GM12878 (cell line): ENCODE measurements at regions not wholly inside any gene's neighbourhood (a gene's known extent, or its start where the extent isn't known, plus 50 kb on each side); places are given as distances from the start of the nearest gene placed in this dataset.

Experiments
- ATAC-seq: fragments of 200-7000 bp; cut with Tn5 transposase; 3 replicates; pipeline ENCODE4 v1.9.1; 2020; ENCODE audit warnings: mild to moderate bottlenecking, moderate library complexity
- BruUV-seq: library from RNA; stranded (reverse); fragments of 400-500 nt; replicated peaks from 2 replicates; lab custom pipeline; 2021; lab: Mats Ljungman, UMichigan
- CTCF ChIA-PET: fragments of 300-600 bp; sonication (Branson Sonifier 250); formaldehyde crosslinking; extraction: SDS; loops from one replicate; lab custom pipeline; 2021; ENCODE audit warnings: inconsistent platforms; lab: Yijun Ruan, JAX
- POLR2A ChIA-PET: fragments of 350-600 bp; formaldehyde crosslinking; extraction: SDS; loops from one replicate; lab custom pipeline; 2021; ENCODE audit warnings: inconsistent platforms; lab: Charles Lee
- RAD21 ChIA-PET: fragments of 300-600 bp; sonication (Branson Sonifier 250); formaldehyde crosslinking; loops from one replicate; lab custom pipeline; 2023; ENCODE audit warnings: antibody characterized with exemption; ENCODE audit not compliant: unreplicated experiment; lab: Charles Lee
- SMC1A ChIA-PET: fragments of 300-600 bp; sonication (Branson Sonifier 250); formaldehyde crosslinking; loops from one replicate; lab custom pipeline; 2023; ENCODE audit not compliant: unreplicated experiment, uncharacterized antibody; lab: Charles Lee
- DNase-seq: peaks from one replicate; pipeline ENCODE4 v3.0.0-alpha.2; 2011; ENCODE audit warnings: low read depth, low spot score
- FAIRE-seq: peaks from 3 replicates; lab custom pipeline; 2011; peaks lifted over from hg19 to GRCh38; lab: Jason Lieb, UNC
- H2AFZ ChIP-seq: 2 replicates; pipeline ENCODE4 v1.6.0; 2011; ENCODE audit warnings: low read depth, low read length, control low read depth; ENCODE audit not compliant: control insufficient read depth
- H3K27ac ChIP-seq: 2 replicates; pipeline ENCODE4 v1.5.1; 2011; ENCODE audit warnings: control low read depth; ENCODE audit not compliant: control insufficient read depth, insufficient read depth
- H3K27me3 ChIP-seq, 2 experiments: replicated peaks in 1 of 2; 2 replicates each; pipeline versions ENCODE4 v1.6.0 to v1.6.1; 2011; ENCODE audit warnings: low read length in 1 of 2; ENCODE audit not compliant: control insufficient read depth in 2 of 2, insufficient read depth in 2 of 2
- H3K36me3 ChIP-seq, 2 experiments: 2 replicates each; pipeline ENCODE4 v1.5.1; 2011; ENCODE audit warnings: low read length in 1 of 2; ENCODE audit not compliant: control insufficient read depth in 2 of 2, insufficient read depth in 2 of 2
- H3K4me1 ChIP-seq: 2 replicates; pipeline ENCODE4 v1.6.1; 2011; ENCODE audit warnings: mild to moderate bottlenecking, low read length, moderate library complexity, mixed read lengths; ENCODE audit not compliant: control insufficient read depth, insufficient read depth
- H3K4me2 ChIP-seq: 2 replicates; pipeline ENCODE4 v1.6.0; 2011; ENCODE audit warnings: control low read depth; ENCODE audit not compliant: control insufficient read depth, insufficient read depth
- H3K4me3 ChIP-seq: fragments of 200-600 bp; sonication (generic); 2 replicates; pipeline ENCODE4 v1.5.1; 2016
- H3K79me2 ChIP-seq: 2 replicates; pipeline ENCODE4 v1.6.0; 2011; ENCODE audit warnings: low read length; ENCODE audit not compliant: control insufficient read depth, insufficient read depth
- H3K9ac ChIP-seq: 2 replicates; pipeline ENCODE4 v1.8.0; 2011; ENCODE audit warnings: low read length, control low read depth, mixed read lengths; ENCODE audit not compliant: control insufficient read depth, insufficient read depth
- H3K9me3 ChIP-seq: replicated peaks from 3 replicates; pipeline ENCODE4 v1.5.1; 2011; ENCODE audit warnings: mild to moderate bottlenecking, low read length; ENCODE audit not compliant: control insufficient read depth, insufficient read depth
- H4K20me1 ChIP-seq: 2 replicates; pipeline ENCODE4 v1.6.0; 2011; ENCODE audit not compliant: control insufficient read depth, insufficient read depth
- BHLHE40 ChIP-seq, 2 experiments: fragments of 450-650 bp in 1 of 2; IDR thresholded peaks; 2 replicates each; pipeline ENCODE4 v1.6.1; 2011 to 2017; ENCODE audit warnings: low read depth in 2 of 2, borderline replicate concordance in 1 of 2, improper control_type of control experiment in 1 of 2, low read length in 1 of 2, mild to moderate bottlenecking in 1 of 2
- BRCA1 ChIP-seq: IDR thresholded peaks from 2 replicates; pipeline ENCODE4 v1.6.1; 2011; ENCODE audit warnings: low read depth, low read length, improper control_type of control experiment
- CREM ChIP-seq: IDR thresholded peaks from 2 replicates; pipeline ENCODE4 v1.6.1; 2014; ENCODE audit warnings: antibody characterized with exemption, low read depth
- EP300 ChIP-seq, 2 experiments: fragments of 150-350 bp in 1 of 2; IDR thresholded peaks; 2 replicates each; pipeline ENCODE4 v1.6.1; 2011 to 2012; ENCODE audit warnings: low read depth in 2 of 2, low read length in 2 of 2, borderline replicate concordance in 1 of 2, improper control_type of control experiment in 1 of 2, inconsistent platforms in 1 of 2; ENCODE audit not compliant: control insufficient read depth in 1 of 2
- EZH2 ChIP-seq: IDR thresholded peaks from 2 replicates; pipeline ENCODE4 v1.6.1; 2012; ENCODE audit warnings: low read depth, mild to moderate bottlenecking, control low read depth, inconsistent platforms, low read length, borderline replicate concordance; ENCODE audit not compliant: control insufficient read depth
- GATAD2B ChIP-seq: fragments of 450-650 bp; conservative IDR thresholded peaks from 2 replicates; pipeline ENCODE4 v1.6.1; 2017; ENCODE audit warnings: low read depth, mild to moderate bottlenecking, moderate library complexity
- IKZF1 ChIP-seq: fragments of 450-650 bp; conservative IDR thresholded peaks from 2 replicates; pipeline ENCODE4 v1.6.1; 2017; ENCODE audit warnings: antibody characterized with exemption, mild to moderate bottlenecking
- NR2C2 ChIP-seq: IDR thresholded peaks from 2 replicates; pipeline ENCODE4 v1.6.1; 2011; ENCODE audit warnings: borderline replicate concordance, low read depth; ENCODE audit not compliant: control insufficient read depth, insufficient read length
- RFX5 ChIP-seq: IDR thresholded peaks from 2 replicates; pipeline ENCODE4 v1.6.1; 2011; ENCODE audit warnings: low read depth, low read length, improper control_type of control experiment
- SIN3A ChIP-seq: IDR thresholded peaks from 2 replicates; pipeline ENCODE4 v1.6.1; 2012; ENCODE audit warnings: low read depth, low read length, improper control_type of control experiment
- SKIL ChIP-seq: fragments of 450-650 bp; IDR thresholded peaks from 2 replicates; pipeline ENCODE4 v1.6.1; 2017; ENCODE audit warnings: mild to moderate bottlenecking, low read depth, inconsistent platforms; ENCODE audit not compliant: poor library complexity, severe bottlenecking
- SMAD1 ChIP-seq: fragments of 450-650 bp; IDR thresholded peaks from 2 replicates; pipeline ENCODE4 v1.6.1; 2018; ENCODE audit warnings: mild to moderate bottlenecking, low read depth; ENCODE audit not compliant: partially characterized antibody
- SPI1 ChIP-seq: IDR thresholded peaks from 2 replicates; pipeline ENCODE4 v1.6.1; 2011; ENCODE audit warnings: low read depth, mild to moderate bottlenecking, low read length, moderate library complexity, borderline replicate concordance; ENCODE audit not compliant: insufficient read depth
- SREBF2 ChIP-seq: IDR thresholded peaks from 2 replicates; pipeline ENCODE4 v1.6.1; 2012; ENCODE audit warnings: mild to moderate bottlenecking, low read length
- YY1 ChIP-seq: IDR thresholded peaks from 2 replicates; pipeline ENCODE4 v1.6.1; 2011; ENCODE audit warnings: low read depth, mild to moderate bottlenecking, low read length
- ZNF687 ChIP-seq: fragments of 450-650 bp; IDR thresholded peaks from 2 replicates; pipeline ENCODE4 v1.6.1; 2017; ENCODE audit warnings: mild to moderate bottlenecking, moderate library complexity
- ZSCAN29 ChIP-seq: fragments of 450-650 bp; IDR thresholded peaks from 2 replicates; pipeline ENCODE4 v1.6.1; 2017; ENCODE audit warnings: mild to moderate bottlenecking, moderate library complexity
- WGBS: methylation state at CpG from one replicate; pipeline ENCODE4 v1.1.6; 2016; ENCODE audit warnings: low lambda C conversion rate; ENCODE audit not compliant: insufficient replicate concordance, insufficient coverage; ENCODE audit errors: missing lambda C conversion rate; 5-methylcytosine and 5-hydroxymethylcytosine counted together
- in situ Hi-C: fragments of 300-500 bp; cut with MboI; formaldehyde crosslinking; loops from 9 replicates; pipeline ENCODE4 v1.14.3; 2018; ENCODE audit warnings: mixed read lengths
- intact Hi-C: fragments of 100-400 bp; cut with micrococcal nuclease; formaldehyde crosslinking; loops from one replicate; pipeline ENCODE4 v1.14.2; 2022; ENCODE audit not compliant: unreplicated experiment

GRCh38 chr1:204751883-204752687 is 66.5 kb upstream of the LRRN2 start:
- H3K27me3 ChIP-seq: peaks cover 0 to 1% of the 10 kb centered on the region in 2 experiments; a peak in 2 of 4 replicates
- no peak overlapping the region for H3K9ac ChIP-seq
- no peaks in the 10 kb centered on the region for H3K36me3 ChIP-seq
- no peak overlapping the region for H2AFZ ChIP-seq
- 33% methylated on average over 24 of the region's 24 CpGs for WGBS
- ChIA-PET RAD21 (no interaction called here), POLR2A (no interaction called here), SMC1A (interaction anchor here (0.8 to 2.1 kb wide), 3 partner anchors 12 to 186 kb away, joined by 3 to 10 read pairs (median 4); no protein-coding TSS in a partner anchor), CTCF (interaction anchor here (1.1 to 12.3 kb wide), 6 partner anchors 7 to 186 kb away, joined by 3 to 134 read pairs (median 6); no protein-coding TSS in a partner anchor)
- no peak for ATAC-seq
- DNase-seq: no peak
- no peaks in the 10 kb centered on the region for H3K9me3 ChIP-seq
- TF ChIP-seq EP300 (IDR thresholded peaks at IDR 0.05; ENCODE audit: borderline replicate concordance in 1 of 2, control insufficient read depth in 1 of 2, low read depth in 2 of 2, low read length in 2 of 2) (no peak), SKIL (no peak), EZH2 (no peak), ZSCAN29 (no peak), CREM (no peak), SIN3A (no peak), SPI1 (no peak), BHLHE40 (IDR thresholded peaks at IDR 0.05; ENCODE audit: borderline replicate concordance in 1 of 2, low read depth in 2 of 2, low read length in 1 of 2) (no peak), RFX5 (no peak), YY1 (no peak), BRCA1 (no peak), IKZF1 (no peak), GATAD2B (no peak), SREBF2 (no peak), NR2C2 (no peak), ZNF687 (no peak), SMAD1 (no peak)
- in situ Hi-C loops: no loop called here
- no peaks in the 10 kb centered on the region for H3K4me1 ChIP-seq
- intact Hi-C loops: no loop called here
- H3K4me2 ChIP-seq: no peak overlapping the region
- H4K20me1 ChIP-seq: no peaks in the 10 kb centered on the region
- BruUV-seq: no TSS peak
- no peaks in the 10 kb centered on the region for H3K79me2 ChIP-seq
- H3K27ac ChIP-seq: no peak overlapping the region
- FAIRE-seq: no peak
- H3K4me3 ChIP-seq: no peak overlapping the region
